ENCODE measurements at regions not wholly inside any gene's neighbourhood (a gene's known extent, or its start where the extent isn't known, plus 50 kb on each side); places are given as distances from the start of the nearest gene placed in this dataset.

DNA sequence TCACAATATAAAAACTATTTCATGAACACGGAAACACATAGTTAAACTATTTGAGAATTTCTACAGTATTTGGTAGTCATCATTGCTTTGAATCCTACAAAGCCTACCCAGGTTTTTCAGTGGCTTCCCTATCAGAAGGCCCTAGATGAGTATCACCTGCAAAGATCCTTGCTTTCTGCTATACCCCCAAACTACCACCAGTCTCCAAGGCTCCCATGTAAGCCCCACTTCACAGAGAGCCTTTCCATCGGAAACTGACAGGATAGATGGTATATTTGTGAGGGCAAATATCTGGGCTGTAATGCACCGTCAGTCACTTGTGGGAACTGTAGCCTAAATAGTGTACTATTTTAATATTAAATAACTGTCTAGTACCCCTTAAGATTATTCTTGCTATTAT, 674.3 kb downstream of the BRINP3 start:
- TF ChIP-seq, protein P1, sequence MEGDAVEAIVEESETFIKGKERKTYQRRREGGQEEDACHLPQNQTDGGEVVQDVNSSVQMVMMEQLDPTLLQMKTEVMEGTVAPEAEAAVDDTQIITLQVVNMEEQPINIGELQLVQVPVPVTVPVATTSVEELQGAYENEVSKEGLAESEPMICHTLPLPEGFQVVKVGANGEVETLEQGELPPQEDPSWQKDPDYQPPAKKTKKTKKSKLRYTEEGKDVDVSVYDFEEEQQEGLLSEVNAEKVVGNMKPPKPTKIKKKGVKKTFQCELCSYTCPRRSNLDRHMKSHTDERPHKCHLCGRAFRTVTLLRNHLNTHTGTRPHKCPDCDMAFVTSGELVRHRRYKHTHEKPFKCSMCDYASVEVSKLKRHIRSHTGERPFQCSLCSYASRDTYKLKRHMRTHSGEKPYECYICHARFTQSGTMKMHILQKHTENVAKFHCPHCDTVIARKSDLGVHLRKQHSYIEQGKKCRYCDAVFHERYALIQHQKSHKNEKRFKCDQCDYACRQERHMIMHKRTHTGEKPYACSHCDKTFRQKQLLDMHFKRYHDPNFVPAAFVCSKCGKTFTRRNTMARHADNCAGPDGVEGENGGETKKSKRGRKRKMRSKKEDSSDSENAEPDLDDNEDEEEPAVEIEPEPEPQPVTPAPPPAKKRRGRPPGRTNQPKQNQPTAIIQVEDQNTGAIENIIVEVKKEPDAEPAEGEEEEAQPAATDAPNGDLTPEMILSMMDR (IDR thresholded peaks at IDR 0.05; ENCODE audit: borderline replicate concordance, extremely low read depth, low read length, poor library complexity, severe bottlenecking) = no peak
- TF ChIP-seq EZH2 (IDR thresholded peaks at IDR 0.05; ENCODE audit: borderline replicate concordance, low read depth, low read length, severe bottlenecking) = no peak
